ENCODE measurements at regions not wholly inside any gene's neighbourhood (a gene's known extent, or its start where the extent isn't known, plus 50 kb on each side); places are given as distances from the start of the nearest gene placed in this dataset.
"Not testable (repeated sequence)": the region's sequence is repeated elsewhere in the genome, so short reads cannot be mapped to it uniquely, and the experiment has no call there.

GRCh38 chr17:79560527-79560926 lies 50.3 kb downstream of the RBFOX3 start:
- H3K27ac ChIP-seq (ENCODE audit: low read depth, low read length, severe bottlenecking), result no peak overlapping the region
- peaks cover 9% of the 10 kb centered on the region for H3K4me1 ChIP-seq (ENCODE audit: control insufficient read depth, insufficient read depth, low read length, poor library complexity, severe bottlenecking)
- 88% methylated on average over 9 to 12 of the region's 13 CpGs for WGBS, 2 experiments (ENCODE audit: insufficient coverage in 2 of 2)
- H3K36me3 ChIP-seq (ENCODE audit: control insufficient read depth, insufficient read depth, low read length), result no peaks in the 10 kb centered on the region
- H3K9me3 ChIP-seq (ENCODE audit: control insufficient read depth, low read length), result no peaks in the 10 kb centered on the region
- no peak overlapping the region for H3K4me3 ChIP-seq (ENCODE audit: extremely low read depth, insufficient read depth, low read length, poor library complexity, severe bottlenecking)

DNA sequence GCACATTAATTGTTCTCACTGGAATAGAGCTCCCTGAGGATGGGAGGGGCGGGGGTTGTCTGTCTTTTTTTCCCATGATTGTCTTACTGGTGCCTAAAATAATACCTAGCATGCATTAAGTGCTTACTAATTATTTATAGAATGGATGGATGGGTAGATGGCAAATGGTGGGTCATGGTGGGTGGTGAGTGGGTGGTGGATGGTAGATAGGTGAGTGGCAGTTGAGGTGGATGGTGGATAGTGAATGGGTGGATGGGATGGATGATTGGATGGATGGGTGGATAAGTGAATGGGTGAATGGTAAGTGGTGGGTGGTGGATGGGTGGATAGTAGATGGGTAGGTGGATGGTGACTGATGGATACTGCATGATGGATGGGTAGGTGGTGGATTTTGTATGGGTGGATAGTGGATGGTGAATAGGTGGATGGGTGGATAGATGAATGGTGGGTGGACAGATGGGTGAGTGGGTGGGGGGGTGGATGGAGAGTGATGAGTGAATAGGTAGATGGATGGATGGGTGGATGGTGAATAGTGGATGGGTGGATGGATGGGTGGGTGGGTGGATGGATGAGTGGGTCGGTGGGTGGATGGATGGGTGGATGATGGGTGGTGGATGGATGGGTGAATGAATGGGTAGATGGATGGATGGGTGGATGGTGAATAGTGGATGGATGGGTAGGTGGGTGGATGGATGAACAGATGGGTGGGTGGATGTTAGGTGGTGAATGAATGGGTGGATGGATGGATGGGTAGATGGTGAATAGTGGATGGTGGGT lies 51.6 kb downstream of the RBFOX3 start:
- Histone ChIP-seq H3K4me3 (ENCODE audit: extremely low read depth, insufficient read depth, low read length, poor library complexity, severe bottlenecking) (no peak overlapping the region), H3K4me1 (ENCODE audit: control insufficient read depth, insufficient read depth, low read length, poor library complexity, severe bottlenecking) (peaks cover 9% of the 10 kb centered on the region), H3K9me3 (ENCODE audit: control insufficient read depth, low read length) (no peaks in the 10 kb centered on the region), H3K27ac (ENCODE audit: low read depth, low read length, severe bottlenecking) (no peak overlapping the region), H3K36me3 (ENCODE audit: control insufficient read depth, insufficient read depth, low read length) (no peaks in the 10 kb centered on the region)
- WGBS, 2 experiments (ENCODE audit: insufficient coverage in 2 of 2), result 67 to 92% methylated on average over 1 of the region's 2 CpGs

- peak overlapping the region; percentile 41 for H3K27ac ChIP-seq (ENCODE audit: low read depth, low read length, severe bottlenecking)
- H3K4me3 ChIP-seq (ENCODE audit: extremely low read depth, insufficient read depth, low read length, poor library complexity, severe bottlenecking), result no peak overlapping the region
Measured at GRCh38 chr17:79558091-79558900, 52.6 kb downstream of the RBFOX3 start.

GRCh38 chr17:79557276-79558090 lies 53.4 kb downstream of the RBFOX3 start:
- no peaks in the 10 kb centered on the region for H3K36me3 ChIP-seq (ENCODE audit: control insufficient read depth, insufficient read depth, low read length)
- 84 to 91% methylated on average over 10 to 15 of the region's 22 CpGs for WGBS, 2 experiments (ENCODE audit: insufficient coverage in 2 of 2)
- H3K27ac ChIP-seq (ENCODE audit: low read depth, low read length, severe bottlenecking), result peak overlapping the region; percentile 41
- peaks cover 3% of the 10 kb centered on the region for H3K4me1 ChIP-seq (ENCODE audit: control insufficient read depth, insufficient read depth, low read length, poor library complexity, severe bottlenecking)
- no peak overlapping the region for H3K4me3 ChIP-seq (ENCODE audit: extremely low read depth, insufficient read depth, low read length, poor library complexity, severe bottlenecking)
- H3K9me3 ChIP-seq (ENCODE audit: control insufficient read depth, low read length), result no peaks in the 10 kb centered on the region

More at GRCh38 chr17:79558091-79558900, 52.6 kb downstream of the RBFOX3 start:
- 91 to 92% methylated on average over 20 to 22 of the region's 24 CpGs for WGBS, 2 experiments (ENCODE audit: insufficient coverage in 2 of 2)
- peaks cover 9% of the 10 kb centered on the region for H3K4me1 ChIP-seq (ENCODE audit: control insufficient read depth, insufficient read depth, low read length, poor library complexity, severe bottlenecking)
- H3K36me3 ChIP-seq (ENCODE audit: control insufficient read depth, insufficient read depth, low read length), result no peaks in the 10 kb centered on the region
- no peaks in the 10 kb centered on the region for H3K9me3 ChIP-seq (ENCODE audit: control insufficient read depth, low read length)

DNA sequence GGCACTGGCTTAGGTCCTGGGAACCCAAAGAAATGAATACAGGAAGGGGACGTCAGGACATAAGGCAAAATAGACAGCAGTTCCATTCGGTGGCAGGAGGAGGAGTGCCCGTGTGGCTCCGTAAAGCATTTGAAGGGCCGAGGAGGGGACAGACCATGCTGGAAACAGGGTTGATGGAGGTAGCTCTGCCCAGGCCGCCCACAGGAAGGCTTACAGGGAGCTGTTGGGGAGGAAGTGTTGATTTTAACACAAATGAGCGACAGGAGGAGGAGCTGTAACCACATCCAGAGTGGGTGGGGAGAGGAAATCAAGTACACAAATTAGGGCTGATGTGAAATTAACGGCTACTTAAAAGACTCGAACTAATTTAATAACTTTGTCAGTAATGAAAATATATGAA lies 54.6 kb downstream of the RBFOX3 start:
- 75 to 83% methylated on average over 7 of the region's 9 CpGs for WGBS, 2 experiments (ENCODE audit: insufficient coverage in 2 of 2)
- Histone ChIP-seq H3K36me3 (ENCODE audit: control insufficient read depth, insufficient read depth, low read length) (no peaks in the 10 kb centered on the region), H3K27ac (ENCODE audit: low read depth, low read length, severe bottlenecking) (no peak overlapping the region)

GRCh38 chr17:79555543-79555942 lies 55.3 kb downstream of the RBFOX3 start:
- H3K4me3 ChIP-seq (ENCODE audit: extremely low read depth, insufficient read depth, low read length, poor library complexity, severe bottlenecking), result no peak overlapping the region
- no peak overlapping the region for H3K27ac ChIP-seq (ENCODE audit: low read depth, low read length, severe bottlenecking)
- H3K9me3 ChIP-seq (ENCODE audit: control insufficient read depth, low read length), result no peaks in the 10 kb centered on the region
- WGBS, 2 experiments (ENCODE audit: insufficient coverage in 2 of 2), result 92 to 100% methylated on average over 1 to 4 of the region's 5 CpGs
- H3K4me1 ChIP-seq (ENCODE audit: control insufficient read depth, insufficient read depth, low read length, poor library complexity, severe bottlenecking), result no peaks in the 10 kb centered on the region
- H3K36me3 ChIP-seq (ENCODE audit: control insufficient read depth, insufficient read depth, low read length), result no peaks in the 10 kb centered on the region

More for the DNA sequence above, 54.6 kb downstream of the RBFOX3 start:
- H3K4me3 ChIP-seq (ENCODE audit: extremely low read depth, insufficient read depth, low read length, poor library complexity, severe bottlenecking), result no peak overlapping the region
- no peaks in the 10 kb centered on the region for H3K9me3 ChIP-seq (ENCODE audit: control insufficient read depth, low read length)
- H3K4me1 ChIP-seq (ENCODE audit: control insufficient read depth, insufficient read depth, low read length, poor library complexity, severe bottlenecking), result no peaks in the 10 kb centered on the region

DNA sequence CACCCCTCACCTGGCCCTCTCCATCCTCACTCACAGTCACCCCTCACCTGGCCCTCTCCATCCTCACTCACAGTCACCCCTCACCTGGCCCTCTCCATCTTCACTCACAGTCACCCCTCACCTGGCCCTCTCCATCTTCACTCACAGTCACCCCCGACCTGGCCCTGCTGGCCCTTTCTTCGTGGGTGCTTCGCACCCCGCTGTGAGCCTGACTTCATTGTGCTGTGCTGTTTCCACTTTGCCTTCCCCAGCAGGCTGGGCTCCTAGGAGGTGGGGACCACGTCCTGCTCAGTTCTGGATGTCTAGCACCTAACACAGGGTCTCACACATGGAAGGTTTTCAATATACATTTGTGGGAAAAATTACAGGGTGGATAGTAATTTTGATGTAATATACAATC lies 56.5 kb downstream of the RBFOX3 start:
- H3K4me3 ChIP-seq (ENCODE audit: extremely low read depth, insufficient read depth, low read length, poor library complexity, severe bottlenecking); H3K27ac ChIP-seq (ENCODE audit: low read depth, low read length, severe bottlenecking); H3K9me3 ChIP-seq (ENCODE audit: control insufficient read depth, low read length); H3K36me3 ChIP-seq (ENCODE audit: control insufficient read depth, insufficient read depth, low read length); H3K4me1 ChIP-seq (ENCODE audit: control insufficient read depth, insufficient read depth, low read length, poor library complexity, severe bottlenecking): not testable (repeated sequence)
- WGBS, 2 experiments (ENCODE audit: insufficient coverage in 2 of 2), result 70 to 87% methylated on average over 2 to 4 of the region's 5 CpGs

DNA sequence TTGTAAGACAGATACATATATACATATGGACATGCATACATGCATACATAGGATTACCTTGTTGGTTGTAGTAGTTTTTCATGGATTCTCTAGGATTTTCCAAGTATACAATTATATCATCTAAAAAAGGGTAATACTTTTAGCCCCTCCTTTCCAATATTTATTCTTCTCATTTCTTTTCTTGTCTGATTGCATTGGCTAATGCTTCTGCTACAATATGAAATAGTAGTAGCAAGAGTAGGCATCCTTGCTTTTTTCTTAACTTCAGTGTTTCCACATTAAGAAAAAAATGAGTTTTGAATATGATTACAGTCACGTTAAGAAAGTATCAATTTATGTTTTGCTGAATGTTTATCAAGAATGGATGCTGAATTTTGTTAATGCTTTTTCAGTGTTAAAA lies 58.0 kb downstream of the RBFOX3 start:
- Histone ChIP-seq H3K9me3 (ENCODE audit: control insufficient read depth, low read length) (no peaks in the 10 kb centered on the region), H3K27ac (ENCODE audit: low read depth, low read length, severe bottlenecking) (no peak overlapping the region), H3K36me3 (ENCODE audit: control insufficient read depth, insufficient read depth, low read length) (no peaks in the 10 kb centered on the region), H3K4me1 (ENCODE audit: control insufficient read depth, insufficient read depth, low read length, poor library complexity, severe bottlenecking) (no peaks in the 10 kb centered on the region), H3K4me3 (ENCODE audit: extremely low read depth, insufficient read depth, low read length, poor library complexity, severe bottlenecking) (no peak overlapping the region)
- 83% methylated on average over 1 of the region's 1 CpG; no CpG with 5 or more reads in 1 of the 2 experiments for WGBS, 2 experiments (ENCODE audit: insufficient coverage in 2 of 2)

- no peak overlapping the region for H3K27ac ChIP-seq (ENCODE audit: low read depth, low read length, severe bottlenecking)
- no peaks in the 10 kb centered on the region for H3K36me3 ChIP-seq (ENCODE audit: control insufficient read depth, insufficient read depth, low read length)
- no peaks in the 10 kb centered on the region for H3K9me3 ChIP-seq (ENCODE audit: control insufficient read depth, low read length)
- 100% methylated on average over 1 of the region's 3 CpGs; no CpG with 5 or more reads in 1 of the 2 experiments for WGBS, 2 experiments (ENCODE audit: insufficient coverage in 2 of 2)
- no peak overlapping the region for H3K4me3 ChIP-seq (ENCODE audit: extremely low read depth, insufficient read depth, low read length, poor library complexity, severe bottlenecking)
- no peaks in the 10 kb centered on the region for H3K4me1 ChIP-seq (ENCODE audit: control insufficient read depth, insufficient read depth, low read length, poor library complexity, severe bottlenecking)
Measured at GRCh38 chr17:79552405-79552804, 58.4 kb downstream of the RBFOX3 start.

DNA sequence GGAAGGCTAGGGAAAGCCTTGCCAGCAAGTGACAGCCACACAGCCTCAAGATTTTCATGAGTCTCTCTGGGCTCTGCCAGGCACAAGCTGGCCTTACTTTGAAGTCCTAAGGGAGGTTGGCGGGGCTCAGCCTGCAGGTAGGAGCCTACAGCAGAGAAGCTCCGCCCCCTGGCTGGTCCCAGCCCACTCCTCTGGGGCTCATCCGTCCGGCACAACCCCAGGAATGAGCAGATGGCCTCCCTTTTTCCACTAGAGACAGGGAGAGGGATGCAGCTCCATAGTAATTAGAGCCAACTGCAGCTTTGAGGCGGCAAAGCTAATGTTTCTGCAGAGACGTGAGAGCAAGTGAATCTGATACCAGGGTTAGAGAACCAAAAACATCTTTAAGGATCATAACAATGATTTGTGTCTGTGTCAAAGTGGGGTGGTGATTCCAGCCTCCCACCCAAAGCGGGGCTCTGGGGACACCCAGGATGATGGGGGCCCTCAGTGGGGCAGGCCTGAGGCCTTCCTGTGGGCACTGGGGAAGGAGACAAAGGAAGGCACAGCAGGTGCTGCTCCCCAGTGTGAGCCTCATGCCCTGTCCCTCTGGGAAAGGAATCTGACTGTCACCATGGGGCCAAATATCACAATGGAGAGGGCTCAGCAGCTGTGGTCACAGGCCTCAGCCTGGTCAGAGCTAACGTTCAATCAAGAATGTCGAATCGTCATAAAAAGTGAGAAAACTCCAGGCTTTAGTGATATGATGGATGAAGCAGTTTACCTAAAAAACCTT lies 61.5 kb downstream of the RBFOX3 start:
- no peak overlapping the region for H3K27ac ChIP-seq (ENCODE audit: low read depth, low read length, severe bottlenecking)
- H3K4me1 ChIP-seq (ENCODE audit: control insufficient read depth, insufficient read depth, low read length, poor library complexity, severe bottlenecking), result no peaks in the 10 kb centered on the region
- 66 to 67% methylated on average over 6 to 7 of the region's 10 CpGs for WGBS, 2 experiments (ENCODE audit: insufficient coverage in 2 of 2)
- no peak overlapping the region for H3K4me3 ChIP-seq (ENCODE audit: extremely low read depth, insufficient read depth, low read length, poor library complexity, severe bottlenecking)
- no peaks in the 10 kb centered on the region for H3K36me3 ChIP-seq (ENCODE audit: control insufficient read depth, insufficient read depth, low read length)
- H3K9me3 ChIP-seq (ENCODE audit: control insufficient read depth, low read length), result no peaks in the 10 kb centered on the region

Data from mesodermal cell (in vitro differentiated cells).